GM18520 (cell line): ENCODE measurements at regions not wholly inside any gene's neighbourhood (a gene's known extent, or its start where the extent isn't known, plus 50 kb on each side); places are given as distances from the start of the nearest gene placed in this dataset.
"Not testable (repeated sequence)": the region's sequence is repeated elsewhere in the genome, so short reads cannot be mapped to it uniquely, and the experiment has no call there.

Experiments
- ATAC-seq: cut with Tn5 transposase; IDR thresholded peaks from one replicate; pipeline ENCODE4 v1.9.1; 2021; ENCODE audit not compliant: unreplicated experiment

- ATAC-seq, result no peak
Observed at GRCh38 chr10:10667466-10667865, 350.2 kb upstream of the CELF2 start.

- no peak for ATAC-seq
Observed at GRCh38 chr10:10676972-10677371, 340.7 kb upstream of the CELF2 start.

GRCh38 chr10:10677479-10677878 is 340.2 kb upstream of the CELF2 start:
- peak; percentile 51 for ATAC-seq

GRCh38 chr10:10680496-10680895 is 337.2 kb upstream of the CELF2 start:
- ATAC-seq, result no peak

GRCh38 chr10:10684972-10685371 is 332.7 kb upstream of the CELF2 start:
- no peak for ATAC-seq

GRCh38 chr10:10685566-10685965 is 332.1 kb upstream of the CELF2 start:
- ATAC-seq, result no peak

GRCh38 chr10:10687751-10688150 is 329.9 kb upstream of the CELF2 start:
- ATAC-seq, result no peak

GRCh38 chr10:10699427-10699826 is 318.2 kb upstream of the CELF2 start:
- no peak for ATAC-seq

GRCh38 chr10:10701084-10701611 is 316.5 kb upstream of the CELF2 start:
- ATAC-seq, result no peak

GRCh38 chr10:10702211-10702610 is 315.5 kb upstream of the CELF2 start:
- no peak for ATAC-seq

GRCh38 chr10:10703382-10703781 is 314.3 kb upstream of the CELF2 start:
- no peak for ATAC-seq

- no peak for ATAC-seq
Observed at GRCh38 chr10:10712155-10712704, 305.4 kb upstream of the CELF2 start.

- no peak for ATAC-seq
Observed at GRCh38 chr10:10714327-10714726, 303.3 kb upstream of the CELF2 start.

GRCh38 chr10:10716972-10717371 is 300.7 kb upstream of the CELF2 start:
- ATAC-seq, result no peak

GRCh38 chr10:10722422-10722821 is 295.2 kb upstream of the CELF2 start:
- no peak for ATAC-seq

- no peak for ATAC-seq
Observed at GRCh38 chr10:10725196-10725595, 292.5 kb upstream of the CELF2 start.

GRCh38 chr10:10726101-10726500 is 291.6 kb upstream of the CELF2 start:
- ATAC-seq, result no peak

GRCh38 chr10:10727411-10727810 is 290.3 kb upstream of the CELF2 start:
- not testable (repeated sequence) for ATAC-seq

GRCh38 chr10:10727812-10728211 is 289.9 kb upstream of the CELF2 start:
- no peak for ATAC-seq

- no peak for ATAC-seq
Observed at GRCh38 chr10:10730471-10731043, 287.1 kb upstream of the CELF2 start.

- ATAC-seq, result no peak
Observed at GRCh38 chr10:10731366-10731765, 286.3 kb upstream of the CELF2 start.

GRCh38 chr10:10734356-10735064 is 283.2 kb upstream of the CELF2 start:
- ATAC-seq, result no peak
